GM12878 (cell line): ENCODE measurements at regions not wholly inside any gene's neighbourhood (a gene's known extent, or its start where the extent isn't known, plus 50 kb on each side); places are given as distances from the start of the nearest gene placed in this dataset.

ENCODE experiments used
- ATAC-seq: fragments of 200-7000 bp; cut with Tn5 transposase; 3 replicates; pipeline ENCODE4 v1.9.1; 2020; ENCODE audit warnings: mild to moderate bottlenecking, moderate library complexity
- BruUV-seq: library from RNA; stranded (reverse); fragments of 400-500 nt; replicated peaks from 2 replicates; lab custom pipeline; 2021; lab: Mats Ljungman, UMichigan
- CTCF ChIA-PET: fragments of 300-600 bp; sonication (Branson Sonifier 250); formaldehyde crosslinking; extraction: SDS; loops from one replicate; lab custom pipeline; 2021; ENCODE audit warnings: inconsistent platforms; lab: Yijun Ruan, JAX
- POLR2A ChIA-PET: fragments of 350-600 bp; formaldehyde crosslinking; extraction: SDS; loops from one replicate; lab custom pipeline; 2021; ENCODE audit warnings: inconsistent platforms; lab: Charles Lee
- RAD21 ChIA-PET: fragments of 300-600 bp; sonication (Branson Sonifier 250); formaldehyde crosslinking; loops from one replicate; lab custom pipeline; 2023; ENCODE audit warnings: antibody characterized with exemption; ENCODE audit not compliant: unreplicated experiment; lab: Charles Lee
- SMC1A ChIA-PET: fragments of 300-600 bp; sonication (Branson Sonifier 250); formaldehyde crosslinking; loops from one replicate; lab custom pipeline; 2023; ENCODE audit not compliant: unreplicated experiment, uncharacterized antibody; lab: Charles Lee
- DNase-seq: peaks from one replicate; pipeline ENCODE4 v3.0.0-alpha.2; 2011; ENCODE audit warnings: low read depth, low spot score
- FAIRE-seq: peaks from 3 replicates; lab custom pipeline; 2011; peaks lifted over from hg19 to GRCh38; lab: Jason Lieb, UNC
- H2AFZ ChIP-seq: 2 replicates; pipeline ENCODE4 v1.6.0; 2011; ENCODE audit warnings: low read depth, low read length, control low read depth; ENCODE audit not compliant: control insufficient read depth
- H3K27ac ChIP-seq: 2 replicates; pipeline ENCODE4 v1.5.1; 2011; ENCODE audit warnings: control low read depth; ENCODE audit not compliant: control insufficient read depth, insufficient read depth
- H3K27me3 ChIP-seq, 2 experiments: replicated peaks in 1 of 2; 2 replicates each; pipeline versions ENCODE4 v1.6.0 to v1.6.1; 2011; ENCODE audit warnings: low read length in 1 of 2; ENCODE audit not compliant: control insufficient read depth in 2 of 2, insufficient read depth in 2 of 2
- H3K36me3 ChIP-seq, 2 experiments: 2 replicates each; pipeline ENCODE4 v1.5.1; 2011; ENCODE audit warnings: low read length in 1 of 2; ENCODE audit not compliant: control insufficient read depth in 2 of 2, insufficient read depth in 2 of 2
- H3K4me1 ChIP-seq: 2 replicates; pipeline ENCODE4 v1.6.1; 2011; ENCODE audit warnings: mild to moderate bottlenecking, low read length, moderate library complexity, mixed read lengths; ENCODE audit not compliant: control insufficient read depth, insufficient read depth
- H3K4me2 ChIP-seq: 2 replicates; pipeline ENCODE4 v1.6.0; 2011; ENCODE audit warnings: control low read depth; ENCODE audit not compliant: control insufficient read depth, insufficient read depth
- H3K4me3 ChIP-seq: fragments of 200-600 bp; sonication (generic); 2 replicates; pipeline ENCODE4 v1.5.1; 2016
- H3K79me2 ChIP-seq: 2 replicates; pipeline ENCODE4 v1.6.0; 2011; ENCODE audit warnings: low read length; ENCODE audit not compliant: control insufficient read depth, insufficient read depth
- H3K9ac ChIP-seq: 2 replicates; pipeline ENCODE4 v1.8.0; 2011; ENCODE audit warnings: low read length, control low read depth, mixed read lengths; ENCODE audit not compliant: control insufficient read depth, insufficient read depth
- H3K9me3 ChIP-seq: replicated peaks from 3 replicates; pipeline ENCODE4 v1.5.1; 2011; ENCODE audit warnings: mild to moderate bottlenecking, low read length; ENCODE audit not compliant: control insufficient read depth, insufficient read depth
- H4K20me1 ChIP-seq: 2 replicates; pipeline ENCODE4 v1.6.0; 2011; ENCODE audit not compliant: control insufficient read depth, insufficient read depth
- EZH2 ChIP-seq: IDR thresholded peaks from 2 replicates; pipeline ENCODE4 v1.6.1; 2012; ENCODE audit warnings: low read depth, mild to moderate bottlenecking, control low read depth, inconsistent platforms, low read length, borderline replicate concordance; ENCODE audit not compliant: control insufficient read depth
- IRF4 ChIP-seq: IDR thresholded peaks from 2 replicates; pipeline ENCODE4 v1.6.1; 2011; ENCODE audit warnings: low read depth, low read length
- MYC ChIP-seq: IDR thresholded peaks from 2 replicates; pipeline ENCODE4 v1.6.1; 2011; ENCODE audit warnings: mild to moderate bottlenecking, low read length, moderate library complexity, inconsistent platforms; ENCODE audit not compliant: insufficient read depth, insufficient replicate concordance, insufficient read length, severe bottlenecking
- PML ChIP-seq: IDR thresholded peaks from 2 replicates; pipeline ENCODE4 v1.6.1; 2012; ENCODE audit warnings: low read length, inconsistent platforms
- RELA ChIP-seq: fragments of 450-650 bp; IDR thresholded peaks from 2 replicates; pipeline ENCODE4 v1.8.0; 2014; ENCODE audit warnings: borderline replicate concordance; ENCODE audit not compliant: partially characterized antibody
- REST ChIP-seq: IDR thresholded peaks from 2 replicates; pipeline ENCODE4 v1.6.1; 2012; ENCODE audit warnings: mild to moderate bottlenecking, low read depth, low read length
- STAT1 ChIP-seq: fragments of 450-650 bp; conservative IDR thresholded peaks from 2 replicates; pipeline ENCODE4 v1.6.1; 2014; ENCODE audit warnings: antibody characterized with exemption, mild to moderate bottlenecking
- TAF1 ChIP-seq: IDR thresholded peaks from 2 replicates; pipeline ENCODE4 v1.6.1; 2011; ENCODE audit warnings: mild to moderate bottlenecking, low read depth, low read length, borderline replicate concordance
- WRNIP1 ChIP-seq: IDR thresholded peaks from 2 replicates; pipeline ENCODE4 v1.6.1; 2011; ENCODE audit warnings: low read depth, low read length, improper control_type of control experiment, borderline replicate concordance
- ZNF207 ChIP-seq: fragments of 450-650 bp; IDR thresholded peaks from 2 replicates; pipeline ENCODE4 v1.6.1; 2014; ENCODE audit warnings: antibody characterized with exemption, mild to moderate bottlenecking, borderline replicate concordance
- ZNF687 ChIP-seq: fragments of 450-650 bp; IDR thresholded peaks from 2 replicates; pipeline ENCODE4 v1.6.1; 2017; ENCODE audit warnings: mild to moderate bottlenecking, moderate library complexity
- WGBS: methylation state at CpG from one replicate; pipeline ENCODE4 v1.1.6; 2016; ENCODE audit warnings: low lambda C conversion rate; ENCODE audit not compliant: insufficient replicate concordance, insufficient coverage; ENCODE audit errors: missing lambda C conversion rate; 5-methylcytosine and 5-hydroxymethylcytosine counted together
- in situ Hi-C: fragments of 300-500 bp; cut with MboI; formaldehyde crosslinking; loops from 9 replicates; pipeline ENCODE4 v1.14.3; 2018; ENCODE audit warnings: mixed read lengths
- intact Hi-C: fragments of 100-400 bp; cut with micrococcal nuclease; formaldehyde crosslinking; loops from one replicate; pipeline ENCODE4 v1.14.2; 2022; ENCODE audit not compliant: unreplicated experiment

- Histone ChIP-seq H3K4me3 (no peak overlapping the region), H4K20me1 (no peaks in the 10 kb centered on the region), H3K27me3 (no peaks in the 10 kb centered on the region), H3K36me3 (no peaks in the 10 kb centered on the region), H2AFZ (no peak overlapping the region), H3K79me2 (no peaks in the 10 kb centered on the region), H3K9ac (no peak overlapping the region), H3K4me2 (no peak overlapping the region), H3K4me1 (no peaks in the 10 kb centered on the region), H3K27ac (no peak overlapping the region), H3K9me3 (no peaks in the 10 kb centered on the region)
- DNase-seq (no peak), ATAC-seq (no peak), FAIRE-seq (no peak)
- intact Hi-C loops: no loop called here
- 0% methylated on average over 2 of the region's 2 CpGs for WGBS
- SMC1A ChIA-PET: no interaction called here
- in situ Hi-C loops: no loop called here
- CTCF ChIA-PET: no interaction called here
- BruUV-seq: no TSS peak
- RAD21 ChIA-PET: no interaction called here
- TF ChIP-seq MYC (no peak), ZNF207 (no peak), IRF4 (no peak), EZH2 (no peak), RELA (no peak)
- POLR2A ChIA-PET: no interaction called here
Observed at GRCh38 chr9:75797085-75797580, 93.3 kb upstream of the PCSK5 start.

- H3K4me2 ChIP-seq: no peak overlapping the region
- POLR2A ChIA-PET: no interaction called here
- H3K79me2 ChIP-seq: no peaks in the 10 kb centered on the region
- CTCF ChIA-PET: no interaction called here
- H4K20me1 ChIP-seq: no peaks in the 10 kb centered on the region
- no TSS peak for BruUV-seq
- H3K4me3 ChIP-seq: no peak overlapping the region
- SMC1A ChIA-PET: interaction anchor here (0.7 kb wide), 1 partner anchor 892 kb away, joined by 3 read pairs; no protein-coding TSS in a partner anchor
- H3K4me1 ChIP-seq: no peaks in the 10 kb centered on the region
- RAD21 ChIA-PET: no interaction called here
- H3K9me3 ChIP-seq: no peaks in the 10 kb centered on the region
- no peak overlapping the region for H2AFZ ChIP-seq
- H3K27me3 ChIP-seq: no peaks in the 10 kb centered on the region
- FAIRE-seq (no peak), DNase-seq (no peak), ATAC-seq (no peak)
- 47% methylated on average over 1 of the region's 1 CpG for WGBS
- no peak overlapping the region for H3K27ac ChIP-seq
- in situ Hi-C loops: no loop called here
- no peak overlapping the region for H3K9ac ChIP-seq
- intact Hi-C loops: no loop called here
- no peaks in the 10 kb centered on the region for H3K36me3 ChIP-seq
- no peak for TF ChIP-seq ZNF687
- TF ChIP-seq WRNIP1: no peak
- no peak for TF ChIP-seq REST
- TF ChIP-seq TAF1: no peak
- TF ChIP-seq IRF4: no peak
- TF ChIP-seq STAT1: no peak
- no peak for TF ChIP-seq PML
Observed at GRCh38 chr9:75798505-75798904, 92.0 kb upstream of the PCSK5 start.
